GM12878 (cell line): ENCODE measurements at regions not wholly inside any gene's neighbourhood (a gene's known extent, or its start where the extent isn't known, plus 50 kb on each side); places are given as distances from the start of the nearest gene placed in this dataset.

Experiments
- CTCF ChIP-seq, 3 experiments: IDR thresholded peaks in 2 of 3; conservative IDR thresholded peaks in 1 of 3; 2 replicates each; pipeline ENCODE4 v1.5.1; 2011; ENCODE audit warnings: low read depth in 3 of 3, low read length in 3 of 3, mild to moderate bottlenecking in 3 of 3, control low read depth in 2 of 3, moderate library complexity in 2 of 3, inconsistent platforms in 1 of 3, mixed read lengths in 1 of 3; ENCODE audit not compliant: control insufficient read depth in 2 of 3, insufficient read depth in 1 of 3; ENCODE audit errors: extremely low read depth in 1 of 3
- EP300 ChIP-seq, 2 experiments: fragments of 150-350 bp in 1 of 2; IDR thresholded peaks; 2 replicates each; pipeline ENCODE4 v1.6.1; 2011 to 2012; ENCODE audit warnings: low read depth in 2 of 2, low read length in 2 of 2, borderline replicate concordance in 1 of 2, improper control_type of control experiment in 1 of 2, inconsistent platforms in 1 of 2; ENCODE audit not compliant: control insufficient read depth in 1 of 2
- FOS ChIP-seq: IDR thresholded peaks from 3 replicates; pipeline ENCODE4 v1.6.1; 2011; ENCODE audit warnings: borderline replicate concordance; ENCODE audit not compliant: insufficient read length; ENCODE audit errors: extremely low read depth
- POLR2A ChIP-seq: IDR thresholded peaks from 2 replicates; pipeline ENCODE4 v1.6.1; 2011; ENCODE audit warnings: low read depth, mild to moderate bottlenecking, low read length
- POLR2AphosphoS5 ChIP-seq: IDR thresholded peaks from 2 replicates; pipeline ENCODE4 v1.6.1; 2011; ENCODE audit warnings: mild to moderate bottlenecking, low read length, inconsistent platforms
- REST ChIP-seq: IDR thresholded peaks from 2 replicates; pipeline ENCODE4 v1.6.1; 2012; ENCODE audit warnings: mild to moderate bottlenecking, low read depth, low read length
- TCF7 ChIP-seq: IDR thresholded peaks from 2 replicates; pipeline ENCODE4 v1.6.1; 2014; ENCODE audit warnings: antibody characterized with exemption, borderline replicate concordance
- TF ChIP-seq, protein P1 (sequence below): fragments of 450-650 bp; IDR thresholded peaks from 2 replicates; pipeline ENCODE4 v1.6.1; 2017; ENCODE audit warnings: mild to moderate bottlenecking, low read depth, inconsistent platforms; ENCODE audit not compliant: poor library complexity, severe bottlenecking

- no peak for TF ChIP-seq TCF7
- TF ChIP-seq FOS = no peak
- TF ChIP-seq, protein P1, sequence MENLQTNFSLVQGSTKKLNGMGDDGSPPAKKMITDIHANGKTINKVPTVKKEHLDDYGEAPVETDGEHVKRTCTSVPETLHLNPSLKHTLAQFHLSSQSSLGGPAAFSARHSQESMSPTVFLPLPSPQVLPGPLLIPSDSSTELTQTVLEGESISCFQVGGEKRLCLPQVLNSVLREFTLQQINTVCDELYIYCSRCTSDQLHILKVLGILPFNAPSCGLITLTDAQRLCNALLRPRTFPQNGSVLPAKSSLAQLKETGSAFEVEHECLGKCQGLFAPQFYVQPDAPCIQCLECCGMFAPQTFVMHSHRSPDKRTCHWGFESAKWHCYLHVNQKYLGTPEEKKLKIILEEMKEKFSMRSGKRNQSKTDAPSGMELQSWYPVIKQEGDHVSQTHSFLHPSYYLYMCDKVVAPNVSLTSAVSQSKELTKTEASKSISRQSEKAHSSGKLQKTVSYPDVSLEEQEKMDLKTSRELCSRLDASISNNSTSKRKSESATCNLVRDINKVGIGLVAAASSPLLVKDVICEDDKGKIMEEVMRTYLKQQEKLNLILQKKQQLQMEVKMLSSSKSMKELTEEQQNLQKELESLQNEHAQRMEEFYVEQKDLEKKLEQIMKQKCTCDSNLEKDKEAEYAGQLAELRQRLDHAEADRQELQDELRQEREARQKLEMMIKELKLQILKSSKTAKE = no peak
- TF ChIP-seq EP300 (IDR thresholded peaks at IDR 0.05; ENCODE audit: borderline replicate concordance in 1 of 2, control insufficient read depth in 1 of 2, low read depth in 2 of 2, low read length in 2 of 2) = no peak
- TF ChIP-seq CTCF (IDR thresholded peaks at IDR 0.05 in 2 of 3, conservative IDR thresholded peaks at IDR 0.05 in 1 of 3; ENCODE audit: control insufficient read depth in 2 of 3, extremely low read depth in 1 of 3, insufficient read depth in 1 of 3, low read depth in 3 of 3, low read length in 3 of 3) = no peak
- TF ChIP-seq REST = no peak
- TF ChIP-seq POLR2AphosphoS5 = no peak
- TF ChIP-seq POLR2A = no peak
Observed at GRCh38 chr6:144939921-144940320, 654.8 kb downstream of the UTRN start.
